HFF-Myc (cell line): ENCODE measurements at regions not wholly inside any gene's neighbourhood (a gene's known extent, or its start where the extent isn't known, plus 50 kb on each side); places are given as distances from the start of the nearest gene placed in this dataset.

ENCODE experiments used
- DNase-seq: peaks from one replicate; pipeline ENCODE4 v3.0.0-alpha.2; 2011; ENCODE audit warnings: low read depth; ENCODE audit errors: extremely low read depth
- H3K4me3 ChIP-seq: replicated peaks from 2 replicates; pipeline ENCODE4 v1.5.1; 2011; ENCODE audit warnings: low read depth, mild to moderate bottlenecking, control low read depth, low read length
- CTCF ChIP-seq: IDR thresholded peaks from 2 replicates; pipeline ENCODE4 v1.5.1; 2012; ENCODE audit warnings: mild to moderate bottlenecking, low read depth, low read length, control low read depth; ENCODE audit errors: missing control alignments

- H3K4me3 ChIP-seq = no peak overlapping the region
- DNase-seq = no peak
- no peak for TF ChIP-seq CTCF
Measured at GRCh38 chrY:14473320-14473719, 51.0 kb upstream of the NLGN4Y start.
